Stimulated activated CD4-positive, alpha-beta T cell treated with anti-CD3 and anti-CD28 coated beads, Interleukin-2, amount 100 ng/mL, for 48 hours (primary cell): ENCODE measurements at regions not wholly inside any gene's neighbourhood (a gene's known extent, or its start where the extent isn't known, plus 50 kb on each side); places are given as distances from the start of the nearest gene placed in this dataset.

Experiments used
- DNase-seq, 2 donors: peaks; one replicate each; pipeline ENCODE4 v3.0.0-alpha.2; 2020

DNA sequence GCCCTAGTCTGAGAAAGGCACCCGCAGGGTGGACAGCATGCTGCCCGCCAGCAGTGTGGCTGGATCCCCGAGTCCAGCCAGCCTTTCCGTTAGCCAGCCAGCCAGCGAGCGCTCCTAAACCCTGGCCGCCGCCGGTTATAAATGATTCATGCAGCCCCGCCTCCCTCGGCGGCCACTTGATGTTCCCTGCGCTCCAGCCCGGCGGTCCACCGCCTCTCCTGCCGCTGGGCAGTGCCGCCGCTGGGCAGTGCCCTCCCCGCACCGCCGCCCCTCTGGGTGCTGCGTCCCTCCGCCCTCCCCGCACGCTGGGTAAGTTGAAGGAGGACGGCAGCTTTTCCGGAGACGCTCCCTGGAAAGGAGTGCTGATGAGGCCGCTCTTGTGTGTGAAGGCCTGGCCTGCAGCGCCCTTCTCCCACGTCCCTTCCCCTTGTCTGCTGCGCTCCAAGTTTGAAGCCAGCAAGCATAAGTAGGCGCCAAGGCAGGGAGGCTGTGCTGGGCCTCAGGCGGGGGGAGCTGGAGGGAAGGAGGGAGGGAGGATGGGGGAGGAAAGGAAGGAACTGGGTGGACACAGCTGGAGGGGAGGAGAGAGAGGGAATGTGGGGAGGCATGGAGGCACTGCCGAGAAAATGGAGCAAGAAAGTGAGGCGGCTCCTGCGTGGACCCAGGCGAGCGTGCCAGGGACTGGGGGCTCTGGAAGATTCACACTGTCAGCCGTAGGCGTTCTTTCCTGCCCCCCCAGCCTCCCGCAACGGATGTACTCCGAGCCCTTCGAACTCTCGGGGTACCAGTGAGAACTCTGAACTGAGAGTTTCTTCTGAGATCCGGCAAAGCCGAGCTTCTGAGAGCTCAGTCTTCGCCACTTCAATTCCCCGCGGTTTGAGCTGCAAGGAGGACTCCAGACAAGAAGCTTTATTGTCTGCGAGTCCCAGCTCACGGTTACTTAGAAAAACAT lies 131.9 kb downstream of the GLI2 start:
- no peak for DNase-seq

DNA sequence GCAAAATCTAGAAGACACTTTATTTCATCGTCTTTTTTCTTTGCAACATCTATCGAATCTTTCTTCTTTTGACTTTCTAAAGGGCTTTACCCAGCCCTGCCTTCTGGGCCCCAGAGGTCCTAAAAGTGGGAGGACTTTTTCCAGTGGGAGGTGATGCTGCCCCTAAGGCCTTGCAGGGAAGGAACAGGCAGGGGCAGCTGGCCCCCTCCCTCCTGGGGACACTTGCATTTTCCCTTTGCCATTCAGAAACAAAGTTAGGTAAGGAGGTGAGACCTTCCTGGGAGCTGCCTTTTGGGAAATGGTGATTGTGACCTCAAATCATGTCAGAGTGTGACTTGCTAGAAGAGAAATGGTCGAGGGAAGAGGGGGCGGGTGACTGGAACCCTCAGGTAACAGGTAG lies 132.7 kb downstream of the GLI2 start:
- no peak for DNase-seq

DNA sequence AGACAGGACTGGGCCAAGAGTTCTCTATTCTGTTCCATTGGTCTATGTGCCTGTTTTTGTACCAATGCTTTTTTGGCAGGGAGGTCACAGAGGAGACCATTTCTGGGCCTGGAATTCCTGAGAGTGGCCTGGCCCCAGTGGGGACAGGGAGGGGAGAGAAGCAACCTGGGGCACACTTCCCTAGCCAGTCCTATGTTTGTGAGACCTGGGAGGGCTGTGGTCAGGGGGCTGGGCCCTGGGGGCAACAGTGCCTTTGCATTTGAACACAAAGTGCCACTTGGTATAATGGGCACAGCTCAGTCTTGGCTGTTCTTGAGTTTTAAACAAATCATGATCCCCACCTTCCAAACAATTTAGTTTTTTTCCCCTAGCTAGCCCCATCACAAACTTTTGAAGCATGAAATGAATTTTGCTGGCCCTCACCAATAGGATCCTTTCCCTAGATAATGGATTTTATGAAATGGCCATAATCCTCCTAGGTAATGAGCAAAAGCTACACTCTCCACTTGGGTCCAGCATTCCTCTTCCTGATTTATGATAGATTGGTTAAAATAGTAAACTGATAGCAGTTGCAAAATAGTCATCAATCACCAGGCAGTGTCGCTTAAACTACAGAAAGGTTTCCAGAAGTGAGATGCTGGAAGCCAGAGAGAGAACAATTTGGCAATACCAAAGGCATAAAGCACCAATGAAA lies 133.5 kb downstream of the GLI2 start:
- DNase-seq: no peak

DNA sequence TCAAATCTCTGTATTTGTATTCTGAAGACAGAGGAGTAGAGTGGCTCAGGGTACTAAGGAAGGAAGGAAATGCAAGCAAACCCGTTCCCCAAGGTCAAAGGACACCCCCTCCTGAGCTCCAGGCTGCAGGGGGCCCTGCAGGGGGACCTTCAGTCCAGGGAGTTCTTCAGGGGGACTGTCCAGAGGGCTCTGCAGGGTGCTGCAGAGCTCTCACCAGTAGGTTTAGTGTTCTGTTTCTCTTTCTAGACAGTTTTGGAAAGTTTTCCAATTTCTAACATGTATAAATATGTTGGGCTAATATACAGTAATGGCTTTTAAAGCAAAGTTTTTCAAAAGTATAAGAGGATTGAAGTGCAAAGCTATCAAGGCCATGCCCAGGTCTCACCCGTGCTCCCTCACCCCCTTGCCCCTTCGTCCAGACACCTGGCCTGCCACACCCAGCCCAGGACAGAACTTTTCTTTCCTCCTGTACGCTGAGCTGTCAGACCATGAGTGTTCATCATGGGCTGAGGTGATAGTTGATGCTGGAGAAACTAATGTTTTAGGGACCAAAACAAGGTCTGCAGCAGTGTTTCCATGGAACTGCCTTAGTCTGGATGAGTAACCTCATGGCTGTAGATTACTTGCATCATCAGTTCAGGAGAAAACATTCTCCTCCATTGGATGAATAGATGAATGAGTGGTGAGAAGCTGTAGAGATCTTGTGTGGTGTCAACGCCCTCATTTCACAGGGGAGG lies 134.2 kb downstream of the GLI2 start:
- no peak for DNase-seq

DNA sequence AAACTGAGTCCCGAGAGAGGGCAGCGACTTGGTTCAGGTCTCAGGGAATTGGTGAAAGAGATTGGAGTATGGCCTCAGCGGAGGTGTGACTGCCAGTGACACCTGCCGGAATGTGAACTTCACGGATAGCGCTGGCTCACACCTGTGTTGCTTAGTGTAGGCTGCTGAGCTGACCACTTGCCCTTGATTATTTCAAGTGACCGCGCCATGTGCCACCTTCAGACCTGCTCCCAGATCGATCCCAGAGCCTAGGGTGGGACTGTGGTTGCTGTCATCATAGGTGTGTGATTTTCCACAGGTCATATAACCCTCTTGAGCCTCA lies 134.8 kb downstream of the GLI2 start:
- DNase-seq: no peak

DNA sequence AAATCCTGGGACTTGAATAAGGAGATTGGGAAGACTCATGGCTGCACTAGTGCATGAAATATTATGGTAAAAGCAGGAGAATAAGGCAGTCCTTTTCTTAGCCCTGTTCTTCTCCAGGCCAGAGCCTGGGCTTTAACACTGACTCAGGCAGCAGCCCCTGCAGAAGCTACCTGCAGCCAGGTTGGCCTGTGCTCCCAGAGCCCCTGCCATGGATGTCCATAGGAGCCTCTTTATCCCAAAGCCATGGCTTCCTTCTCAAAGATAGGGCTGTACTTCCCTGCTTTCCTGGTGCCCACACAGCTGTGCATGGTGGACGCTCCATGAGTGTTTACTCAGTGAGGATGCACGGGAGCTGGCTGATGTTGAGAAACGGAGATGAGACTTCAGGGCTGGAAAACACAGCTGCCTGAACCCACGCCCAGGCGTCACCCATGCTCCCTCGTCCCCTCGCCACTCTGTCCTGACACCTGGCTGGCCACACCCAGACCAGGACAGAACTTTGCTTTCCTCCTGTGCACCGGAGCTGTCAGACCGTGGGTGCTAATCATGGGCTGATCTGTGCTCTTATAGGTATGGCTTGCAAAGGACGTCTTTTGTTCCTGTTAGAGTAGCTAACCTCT lies 135.5 kb downstream of the GLI2 start:
- no peak for DNase-seq

DNA sequence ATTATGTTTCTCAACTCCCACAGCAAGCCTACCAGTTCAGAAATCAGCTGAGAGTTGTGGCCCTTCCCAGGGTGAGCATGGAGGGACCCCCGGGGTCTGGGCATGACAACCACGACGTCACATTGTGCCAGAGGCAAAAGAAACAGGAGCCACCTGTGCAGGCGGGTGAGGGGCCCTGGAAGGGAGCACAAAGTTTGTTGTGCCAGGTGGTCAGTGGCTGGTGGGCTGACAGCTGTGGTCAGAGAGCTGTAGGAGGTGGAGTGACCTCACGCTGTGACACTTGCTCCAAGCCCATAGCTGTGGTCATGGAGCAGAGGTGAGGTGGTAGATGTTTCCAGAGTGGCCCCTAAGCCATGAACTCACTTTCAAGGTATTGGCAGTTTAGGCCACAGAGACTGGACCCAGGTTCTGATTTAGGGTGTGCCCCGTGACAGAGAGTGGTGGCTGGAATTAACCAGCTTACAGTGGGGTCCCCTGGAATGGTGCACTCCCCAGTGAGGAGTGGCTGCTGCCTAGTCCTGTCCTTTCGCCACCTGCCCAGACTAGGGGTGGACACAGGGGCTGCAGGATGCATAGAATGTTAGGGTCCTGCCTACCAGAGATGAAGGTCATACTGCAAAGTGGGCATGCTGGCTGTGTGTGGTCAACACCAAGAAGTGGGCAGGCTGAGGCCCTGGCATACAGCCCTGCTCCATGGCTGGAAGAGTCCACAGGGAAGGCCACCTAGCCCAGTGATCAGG lies 136.4 kb downstream of the GLI2 start:
- no peak for DNase-seq

DNA sequence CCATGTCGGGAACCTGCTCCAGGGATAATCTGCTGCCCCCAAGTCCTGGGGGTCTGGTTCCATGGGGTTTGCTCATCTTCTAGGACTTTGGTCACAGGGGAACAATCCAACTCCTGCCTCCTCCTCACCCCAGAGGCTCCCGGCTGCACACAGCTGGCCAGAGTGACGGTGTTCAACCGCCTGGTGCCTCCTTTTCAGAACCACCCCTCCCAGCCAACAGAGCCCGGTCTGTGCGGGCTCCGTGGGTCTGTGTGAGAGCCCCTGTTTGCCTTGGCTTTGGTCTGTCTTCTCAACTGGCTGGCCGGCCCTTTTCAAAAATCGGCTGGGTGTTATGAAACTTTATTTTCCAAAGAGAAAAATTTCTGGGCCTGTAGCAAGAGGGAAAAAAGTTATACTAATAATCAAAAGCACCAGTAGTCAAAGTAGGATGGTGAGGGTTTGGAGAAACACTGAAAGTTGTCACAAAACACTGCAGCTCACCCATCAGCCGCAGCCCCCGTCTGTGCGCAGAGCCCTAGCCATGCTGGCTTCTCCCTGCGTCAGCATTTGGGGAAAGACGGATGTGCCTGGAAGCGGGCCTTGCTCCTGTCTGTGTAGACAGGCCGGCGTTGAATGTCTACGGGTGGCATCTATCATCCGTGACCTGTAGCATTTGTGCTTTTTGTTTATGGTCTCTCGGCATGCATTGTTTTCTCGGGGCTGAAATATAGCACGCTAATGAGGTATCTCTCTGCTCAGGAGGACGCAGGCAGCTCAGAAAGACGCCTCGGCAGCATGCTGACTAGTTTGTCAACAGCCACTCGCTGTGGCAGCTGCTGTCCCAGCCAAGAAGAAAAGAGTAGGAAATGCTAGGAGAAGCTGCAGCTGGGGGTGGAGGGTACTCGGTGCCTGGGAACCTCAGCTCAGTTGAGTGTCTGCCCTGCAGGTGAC lies 138.6 kb downstream of the GLI2 start:
- DNase-seq: no peak

DNA sequence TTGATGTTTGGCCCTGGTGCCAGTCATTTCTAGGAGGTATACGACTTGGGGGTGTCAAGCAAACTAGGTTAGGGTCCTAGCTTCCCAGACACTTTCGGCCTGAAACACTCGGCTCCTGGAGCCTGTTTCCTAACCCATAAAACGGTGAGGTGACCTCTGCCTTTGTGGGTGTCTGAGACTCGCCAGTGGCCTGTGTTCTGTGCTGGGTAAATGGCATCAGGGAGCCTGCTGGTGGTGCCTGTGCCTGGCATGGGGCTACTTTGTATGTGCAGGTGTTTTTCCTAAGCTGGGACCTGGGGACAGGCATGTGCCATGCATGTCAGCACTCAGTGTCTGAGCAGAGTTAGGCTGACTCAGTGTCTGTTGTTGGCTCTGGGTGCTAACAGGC lies 139.2 kb downstream of the GLI2 start:
- DNase-seq: no peak

DNA sequence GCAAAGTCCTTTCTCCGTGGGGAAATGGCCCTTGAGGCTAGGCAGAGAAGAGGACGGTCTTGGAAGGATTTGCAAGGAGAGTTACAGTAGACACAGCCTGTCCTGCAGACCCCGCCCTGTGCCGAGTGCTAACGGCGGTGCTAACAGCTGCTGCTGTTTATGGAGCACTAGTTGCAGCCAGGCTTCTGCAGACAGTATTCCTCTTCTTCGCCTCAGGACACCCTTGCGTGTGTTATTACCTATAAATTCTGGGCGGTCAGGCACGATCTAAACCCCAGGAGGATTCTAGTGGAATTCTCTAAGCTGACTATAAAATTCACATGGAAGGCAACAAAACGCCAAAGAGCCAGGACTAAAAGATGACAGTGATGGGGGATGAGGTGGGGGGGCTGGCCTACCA lies 139.8 kb downstream of the GLI2 start:
- DNase-seq: no peak

DNA sequence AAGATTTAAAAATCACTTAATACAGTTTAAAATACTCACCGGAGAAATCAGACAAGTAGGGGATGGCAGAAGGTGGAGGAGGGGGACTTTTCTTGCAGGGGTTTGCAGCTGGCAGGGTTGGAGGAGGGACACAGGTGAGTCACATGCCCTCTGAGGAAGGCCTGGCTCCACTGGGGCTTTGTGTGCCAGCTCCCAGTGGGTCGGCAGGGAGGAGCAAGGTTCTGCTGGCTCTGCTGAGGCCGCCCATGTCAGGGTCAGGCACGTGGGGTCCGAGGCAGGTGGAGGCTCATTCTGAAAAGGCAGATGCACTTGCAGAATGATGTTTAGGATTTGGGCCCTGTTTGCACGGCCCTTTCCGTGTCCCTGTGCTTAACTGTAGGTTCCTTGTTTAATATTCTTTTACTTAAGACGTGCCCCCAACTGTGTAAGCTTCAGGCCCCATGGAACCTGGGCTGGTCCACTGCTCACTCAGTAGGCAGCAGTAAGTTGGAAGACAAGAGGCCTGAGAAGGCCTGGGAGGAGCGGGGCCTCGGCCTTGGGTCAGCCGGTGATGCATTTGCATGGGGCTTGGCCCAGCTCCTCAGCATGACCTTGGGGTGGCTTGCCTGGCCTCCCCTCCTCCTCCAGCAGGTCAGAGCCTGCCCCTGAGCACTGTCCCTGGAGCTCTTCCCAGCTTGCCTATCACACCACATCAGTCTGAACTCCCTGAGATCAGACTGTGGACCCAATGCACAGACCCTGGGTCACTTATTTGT lies 141.0 kb downstream of the GLI2 start:
- no peak for DNase-seq

DNA sequence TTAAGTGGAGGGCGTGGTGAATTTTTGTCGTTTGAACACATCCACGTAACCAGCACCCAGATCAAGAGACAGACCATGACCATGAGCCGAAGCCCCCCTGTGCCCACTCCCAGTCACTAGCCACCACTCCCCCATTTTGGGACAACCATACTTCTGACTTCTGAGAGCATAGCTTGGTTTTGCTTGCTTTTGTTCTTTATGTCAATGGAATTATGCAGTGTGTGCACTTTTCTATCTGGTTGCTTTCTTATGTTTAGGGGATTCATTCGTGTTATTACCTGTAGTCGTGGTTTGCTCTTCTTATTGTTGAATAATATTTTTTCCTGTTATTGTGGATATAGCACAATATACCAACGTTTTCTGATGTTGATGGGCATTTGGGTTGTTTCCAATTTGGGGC lies 141.7 kb downstream of the GLI2 start:
- no peak for DNase-seq

DNA sequence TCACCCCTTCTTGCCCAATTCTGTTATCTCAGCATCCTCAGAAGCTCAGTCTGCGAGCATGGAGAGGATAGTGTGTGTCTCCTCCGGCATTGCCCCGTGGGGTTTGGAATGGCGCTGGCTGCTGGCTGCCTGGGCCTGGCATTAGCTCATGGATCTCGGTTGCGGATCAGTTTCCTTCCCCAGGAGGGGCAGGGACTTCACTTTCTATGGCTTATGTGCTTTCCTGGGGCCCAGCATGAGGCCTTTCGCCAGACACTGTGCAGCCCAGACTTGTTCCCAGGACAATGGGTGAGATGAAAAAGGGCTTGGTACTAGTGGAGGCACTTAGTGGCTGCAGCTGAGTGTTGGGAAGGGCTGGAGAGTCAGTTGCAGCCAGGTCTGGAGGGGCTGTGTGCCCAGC lies 143.3 kb downstream of the GLI2 start:
- DNase-seq: no peak

DNA sequence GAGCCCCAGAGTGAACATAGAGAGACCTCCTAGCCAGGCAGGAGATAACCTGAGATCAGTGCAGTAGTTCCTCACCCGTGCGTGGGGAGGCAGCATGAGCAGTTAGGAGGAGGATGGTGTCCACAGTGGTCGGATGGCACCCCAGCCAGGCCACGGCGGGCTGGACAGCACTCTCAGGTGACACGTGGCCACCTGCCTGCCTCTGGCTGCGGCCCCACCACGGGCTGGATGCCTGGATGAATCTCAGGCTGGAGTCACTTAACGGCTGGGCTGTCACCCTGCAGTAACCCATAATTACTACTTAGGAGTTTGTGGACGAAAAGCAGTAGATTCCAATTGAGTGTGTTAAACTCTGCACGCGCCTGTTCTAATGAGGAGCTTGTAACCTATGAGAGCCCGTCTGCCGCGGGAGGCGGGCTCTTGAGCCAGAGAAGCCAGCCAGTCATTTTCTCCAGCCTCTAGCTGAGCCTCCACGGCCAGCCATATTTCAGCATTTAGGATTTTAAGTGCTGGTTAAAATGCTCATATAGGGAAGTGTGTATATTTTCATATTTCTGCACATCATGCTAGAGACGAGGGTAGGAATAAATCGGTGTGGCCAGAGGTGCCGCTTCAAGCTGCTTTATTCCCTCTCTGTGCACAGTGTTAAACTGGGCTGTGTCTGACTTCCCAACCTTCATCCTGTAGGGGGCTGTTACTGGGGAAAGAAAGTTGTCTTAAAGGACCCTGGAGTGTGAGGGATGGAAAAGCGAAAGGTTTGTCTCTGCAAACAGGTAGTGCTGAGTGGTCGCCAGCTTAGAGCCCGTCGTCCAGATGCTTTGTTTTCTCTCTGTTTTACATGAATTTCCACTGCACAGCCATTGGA lies 144.0 kb downstream of the GLI2 start:
- DNase-seq: no peak

DNA sequence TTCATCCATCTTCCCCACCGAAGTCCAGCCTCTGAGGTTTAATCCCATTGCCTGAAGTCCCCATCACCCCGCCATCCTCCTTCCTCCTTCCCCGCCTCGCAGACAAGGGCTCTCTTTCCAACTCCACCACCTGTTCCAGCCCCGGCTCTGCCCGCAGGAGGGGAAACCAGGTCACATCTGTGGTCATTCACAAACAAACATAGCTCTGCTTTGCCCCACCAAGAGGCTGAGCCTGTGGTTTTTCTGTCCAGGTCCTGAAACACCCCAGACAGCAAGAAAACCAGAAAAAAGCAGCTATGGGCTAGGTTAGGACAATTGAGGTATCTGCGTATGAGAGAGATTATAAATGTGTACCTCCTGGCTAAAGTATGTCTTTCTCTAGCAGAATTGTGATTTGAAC lies 144.7 kb downstream of the GLI2 start:
- no peak for DNase-seq

DNA sequence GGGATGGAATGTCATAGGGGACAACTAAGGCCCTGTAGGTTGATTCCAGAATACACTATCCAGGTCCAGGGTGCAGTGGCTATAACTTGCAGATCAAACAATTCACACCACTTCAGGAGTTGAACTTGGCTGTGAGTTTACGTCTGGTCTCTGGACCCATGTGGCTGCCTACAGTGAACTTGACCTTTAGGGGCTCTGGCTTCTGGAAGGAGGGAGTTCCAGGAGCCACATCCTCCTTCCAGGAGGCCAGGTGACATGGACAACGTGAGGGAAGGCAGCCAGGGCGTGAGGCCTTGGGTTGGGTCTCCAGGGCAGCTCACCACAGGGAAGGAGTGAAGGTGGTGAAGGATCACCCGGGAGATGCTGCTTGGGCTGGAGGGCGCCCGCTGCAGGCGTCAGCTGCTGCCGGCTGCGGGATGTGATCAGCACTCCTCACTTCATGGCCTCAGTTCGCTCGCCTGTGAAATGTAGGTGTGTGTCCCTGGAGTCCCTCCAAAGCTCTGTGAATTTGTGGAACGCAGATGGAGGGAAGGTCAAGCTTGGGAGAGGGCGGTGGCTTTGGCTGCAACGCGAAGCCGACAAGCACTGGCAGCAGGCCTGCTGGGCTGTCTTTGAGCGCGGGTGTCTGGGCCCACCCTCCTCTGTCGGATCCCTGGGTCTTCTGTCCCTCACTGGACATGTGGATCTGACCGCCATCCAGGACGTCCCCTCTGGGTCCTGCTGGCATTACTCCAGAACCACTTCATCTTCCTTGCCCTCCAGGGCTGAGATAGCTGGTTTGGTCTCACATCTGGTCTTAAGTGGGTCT lies 146.5 kb downstream of the GLI2 start:
- DNase-seq: no peak

DNA sequence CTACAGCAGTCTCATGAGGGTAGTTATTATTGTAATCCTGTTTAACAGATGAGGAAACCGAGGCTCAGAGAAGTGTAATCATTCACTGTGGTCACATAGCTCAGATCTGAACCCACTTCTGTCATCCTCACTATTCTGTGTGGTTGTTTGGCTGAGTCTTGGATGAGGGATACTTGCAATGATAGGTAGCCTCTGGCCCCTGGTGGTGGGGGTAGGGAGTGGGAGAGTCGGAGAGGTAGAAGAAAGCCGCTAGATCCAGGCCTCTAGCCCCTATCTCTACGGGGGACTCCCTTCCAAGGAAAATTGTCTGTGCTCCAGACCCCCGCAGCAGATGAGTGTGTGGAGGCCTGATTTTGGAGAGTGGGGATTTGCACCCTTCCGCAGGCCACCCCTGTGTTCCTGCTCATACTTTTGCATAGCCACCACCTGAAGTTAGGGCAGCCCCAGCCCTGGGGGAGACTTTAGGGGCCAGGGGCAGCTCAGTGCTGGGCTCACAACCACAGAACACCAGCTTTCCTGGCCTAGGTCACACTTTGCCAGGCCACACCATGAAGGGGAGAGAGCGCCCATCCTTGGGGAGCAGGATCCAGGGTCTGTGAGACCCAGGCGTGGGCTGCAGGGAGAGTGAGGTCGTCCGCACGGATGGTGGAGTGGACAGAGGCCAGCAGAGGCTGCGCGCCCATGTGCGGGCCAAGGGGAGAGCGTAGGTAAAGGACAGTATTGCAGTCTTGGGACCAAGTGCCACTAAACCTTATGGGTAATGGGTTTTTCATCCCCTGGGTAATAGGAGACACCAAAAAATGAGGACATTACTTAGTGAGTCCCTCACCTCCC lies 148.2 kb downstream of the GLI2 start:
- no peak for DNase-seq
